ENCODE measurements at regions not wholly inside any gene's neighbourhood (a gene's known extent, or its start where the extent isn't known, plus 50 kb on each side); places are given as distances from the start of the nearest gene placed in this dataset.

GRCh38 chr7:85887133-85887532 is 700.3 kb upstream of the SEMA3D start:
- no peaks in the 10 kb centered on the region for H3K36me3 ChIP-seq (ENCODE audit: control insufficient read depth, insufficient read depth, low read length)
- in situ Hi-C loops (cut with MboI) = no loop called here

More at GRCh38 chr7:85887133-85887532, 700.3 kb upstream of the SEMA3D start:
- Histone ChIP-seq H3K9me1 (ENCODE audit: control insufficient read depth, insufficient read depth, low read length) (no peaks in the 10 kb centered on the region), H3K4me3 (no peak overlapping the region), H4K20me1 (replicated peaks; ENCODE audit: control insufficient read depth, insufficient read depth, low read length) (no peaks in the 10 kb centered on the region), H3K9me3 (replicated peaks; ENCODE audit: control insufficient read depth, insufficient read depth, low read depth, low read length) (no peaks in the 10 kb centered on the region), H3K79me2 (ENCODE audit: control insufficient read depth, insufficient read depth, low read length) (no peaks in the 10 kb centered on the region), H2AFZ (ENCODE audit: low read depth, low read length) (no peak overlapping the region), H3K27me3 (ENCODE audit: control insufficient read depth in 2 of 2, insufficient read depth in 2 of 2, low read length in 2 of 2) (no peaks in the 10 kb centered on the region), H3K4me2 (ENCODE audit: insufficient read depth, low read length) (no peak overlapping the region), H3K4me1 (replicated peaks in 1 of 2; ENCODE audit: control insufficient read depth in 2 of 2, insufficient read depth in 2 of 2, low read length in 2 of 2) (no peaks in the 10 kb centered on the region), H3K9ac (ENCODE audit: insufficient read depth in 1 of 2, low read depth in 2 of 2, low read length in 2 of 2) (no peak overlapping the region), H3K27ac (ENCODE audit: extremely low read depth, low read depth, low read length) (no peak overlapping the region)
- intact Hi-C loops (cut with micrococcal nuclease) = no loop called here
- no TSS peak for BruUV-seq (replicated peaks)
- TF ChIP-seq ELF1 (tag; IDR thresholded peaks at IDR 0.05) (no peak), ZNF165 (CRISPR knock-in tag; IDR thresholded peaks at IDR 0.05; ENCODE audit: borderline replicate concordance) (no peak), TRIM25 (IDR thresholded peaks at IDR 0.05; ENCODE audit: borderline replicate concordance) (no peak), GATA2 (CRISPR knock-in tag; IDR thresholded peaks at IDR 0.05) (no peak), MNT (conservative IDR thresholded peaks at IDR 0.05) (no peak), PKNOX1 (IDR thresholded peaks at IDR 0.05) (no peak), NR0B1 (IDR thresholded peaks at IDR 0.05; ENCODE audit: partially characterized antibody) (no peak)
- ATAC-seq (no peak), DNase-seq (ENCODE audit: extremely low read depth in 1 of 4, low spot score in 3 of 4) (no peak), FAIRE-seq (no peak)
- ChIA-PET POLR2A (no interaction called here), CTCF (ENCODE audit: low intra/inter-chr PET ratio) (no interaction called here)

Measured in K562 (cell line).